HEK293 (cell line): ENCODE measurements at regions not wholly inside any gene's neighbourhood (a gene's known extent, or its start where the extent isn't known, plus 50 kb on each side); places are given as distances from the start of the nearest gene placed in this dataset.

Source experiments
- CTCF ChIA-PET: fragments of 350-600 bp; formaldehyde crosslinking; extraction: SDS; loops from one replicate; lab custom pipeline; 2021; ENCODE audit warnings: antibody characterized with exemption; lab: Yijun Ruan, JAX
- POLR2A ChIA-PET: fragments of 300-600 bp; formaldehyde crosslinking; extraction: SDS; loops from one replicate; lab custom pipeline; 2020; ENCODE audit warnings: antibody characterized with exemption, inconsistent platforms; lab: Yijun Ruan, JAX
- H3K27ac ChIP-seq: fragments of 200-500 bp; sonication (Bioruptor generic); 2 replicates; pipeline ENCODE4 v1.5.1; 2014; ENCODE audit warnings: low read depth, low read length, control low read depth, inconsistent platforms; ENCODE audit errors: extremely low read depth
- H3K36me3 ChIP-seq, 2 experiments: fragments of 200-500 bp in 1 of 2; sonication (Bioruptor generic) in 1 of 2; 1 replicate in 1 of 2; 2 replicates in 1 of 2; pipeline ENCODE4 v1.5.1; 2014 to 2017; ENCODE audit warnings: inconsistent platforms in 2 of 2, low read length in 2 of 2; ENCODE audit not compliant: control insufficient read depth in 2 of 2, insufficient read depth in 1 of 2
- H3K4me1 ChIP-seq: fragments of 200-500 bp; sonication (Bioruptor generic); 2 replicates; pipeline ENCODE4 v1.5.1; 2014; ENCODE audit warnings: mild to moderate bottlenecking, low read length, inconsistent platforms; ENCODE audit not compliant: control insufficient read depth, insufficient read depth
- H3K4me3 ChIP-seq: 2 replicates; pipeline ENCODE4 v1.5.1; 2011; ENCODE audit warnings: low read depth, mild to moderate bottlenecking, control low read depth, low read length, moderate library complexity
- H3K9me3 ChIP-seq: fragments of 200-500 bp; sonication (Bioruptor generic); 2 replicates; pipeline ENCODE4 v1.5.1; 2014; ENCODE audit warnings: low read depth, low read length, inconsistent platforms; ENCODE audit not compliant: control insufficient read depth, insufficient read depth
- GLI4 ChIP-seq: fragments of 450-650 bp; formaldehyde crosslinking; IDR thresholded peaks from 2 replicates; pipeline ENCODE4 v1.5.1; 2016; ENCODE audit warnings: missing biosample characterization, missing genetic modification characterization
- KLF17 ChIP-seq: fragments of 450-650 bp; formaldehyde crosslinking; IDR thresholded peaks from 2 replicates; pipeline ENCODE4 v1.5.1; 2016; ENCODE audit warnings: missing biosample characterization, missing genetic modification characterization
- PRDM10 ChIP-seq: fragments of 450-650 bp; formaldehyde crosslinking; IDR thresholded peaks from 2 replicates; pipeline ENCODE4 v1.5.1; 2016; ENCODE audit warnings: missing biosample characterization, missing genetic modification characterization
- PRDM6 ChIP-seq: fragments of 450-650 bp; formaldehyde crosslinking; IDR thresholded peaks from 2 replicates; pipeline ENCODE4 v1.5.1; 2017; ENCODE audit warnings: missing biosample characterization, missing genetic modification characterization
- SCRT2 ChIP-seq: fragments of 450-650 bp; formaldehyde crosslinking; IDR thresholded peaks from 2 replicates; pipeline ENCODE4 v1.5.1; 2016; ENCODE audit warnings: missing biosample characterization, missing genetic modification characterization
- ZBTB7A ChIP-seq: fragments of 450-650 bp; formaldehyde crosslinking; IDR thresholded peaks from 2 replicates; pipeline ENCODE4 v1.5.1; 2016; ENCODE audit warnings: low read depth, missing biosample characterization, missing genetic modification characterization
- ZBTB8A ChIP-seq: fragments of 450-650 bp; formaldehyde crosslinking; IDR thresholded peaks from 2 replicates; pipeline ENCODE4 v1.5.1; 2016; ENCODE audit warnings: missing biosample characterization, missing genetic modification characterization
- ZNF266 ChIP-seq: fragments of 450-650 bp; formaldehyde crosslinking; IDR thresholded peaks from 2 replicates; pipeline ENCODE4 v1.5.1; 2016; ENCODE audit warnings: missing biosample characterization, missing genetic modification characterization, low read depth
- ZNF280D ChIP-seq: fragments of 450-650 bp; formaldehyde crosslinking; IDR thresholded peaks from 2 replicates; pipeline ENCODE4 v1.5.1; 2016; ENCODE audit warnings: missing biosample characterization, missing genetic modification characterization
- ZNF302 ChIP-seq: fragments of 450-650 bp; formaldehyde crosslinking; IDR thresholded peaks from 2 replicates; pipeline ENCODE4 v1.5.1; 2016; ENCODE audit warnings: missing biosample characterization, missing genetic modification characterization, low read depth
- ZNF416 ChIP-seq: fragments of 450-650 bp; formaldehyde crosslinking; IDR thresholded peaks from 2 replicates; pipeline ENCODE4 v1.5.1; 2016; ENCODE audit warnings: missing biosample characterization, missing genetic modification characterization
- ZNF423 ChIP-seq: fragments of 450-650 bp; formaldehyde crosslinking; IDR thresholded peaks from 2 replicates; pipeline ENCODE4 v1.5.1; 2016; ENCODE audit warnings: missing biosample characterization, missing genetic modification characterization
- ZNF473 ChIP-seq: fragments of 450-650 bp; formaldehyde crosslinking; IDR thresholded peaks from 2 replicates; pipeline ENCODE4 v1.5.1; 2017; ENCODE audit warnings: missing biosample characterization, missing genetic modification characterization
- ZNF501 ChIP-seq: fragments of 450-650 bp; formaldehyde crosslinking; IDR thresholded peaks from 2 replicates; pipeline ENCODE4 v1.5.1; 2016; ENCODE audit warnings: missing biosample characterization, missing genetic modification characterization
- ZNF621 ChIP-seq: fragments of 450-650 bp; formaldehyde crosslinking; IDR thresholded peaks from 2 replicates; pipeline ENCODE4 v1.5.1; 2017; ENCODE audit warnings: missing biosample characterization, missing genetic modification characterization
- ZNF645 ChIP-seq: fragments of 450-650 bp; formaldehyde crosslinking; IDR thresholded peaks from 2 replicates; pipeline ENCODE4; 2016; ENCODE audit warnings: missing biosample characterization, missing genetic modification characterization
- ZNF704 ChIP-seq: fragments of 450-650 bp; formaldehyde crosslinking; IDR thresholded peaks from 2 replicates; pipeline ENCODE4 v1.5.1; 2016; ENCODE audit warnings: missing biosample characterization, missing genetic modification characterization
- ZNF76 ChIP-seq: fragments of 450-650 bp; formaldehyde crosslinking; IDR thresholded peaks from 2 replicates; pipeline ENCODE4; 2016; ENCODE audit warnings: low read depth, missing biosample characterization, missing genetic modification characterization, borderline replicate concordance
- ZNF785 ChIP-seq: fragments of 450-650 bp; formaldehyde crosslinking; IDR thresholded peaks from 2 replicates; pipeline ENCODE4 v1.5.1; 2016; ENCODE audit warnings: missing biosample characterization, missing genetic modification characterization
- ZNF843 ChIP-seq: fragments of 450-650 bp; formaldehyde crosslinking; IDR thresholded peaks from 2 replicates; pipeline ENCODE4 v1.5.1; 2016; ENCODE audit warnings: missing biosample characterization, missing genetic modification characterization
- ZSCAN18 ChIP-seq: fragments of 450-650 bp; formaldehyde crosslinking; IDR thresholded peaks from 2 replicates; pipeline ENCODE4 v1.5.1; 2016; ENCODE audit warnings: missing biosample characterization, missing genetic modification characterization

- Histone ChIP-seq H3K4me1 (no peaks in the 10 kb centered on the region), H3K4me3 (no peak overlapping the region), H3K27ac (no peak overlapping the region), H3K36me3 (no peaks in the 10 kb centered on the region), H3K9me3 (no peaks in the 10 kb centered on the region)
- no peak for TF ChIP-seq KLF17 (tag by site-specific recombination)
- TF ChIP-seq ZNF416 = no peak
- no peak for TF ChIP-seq SCRT2 (tag by site-specific recombination)
- no peak for TF ChIP-seq ZNF785
- TF ChIP-seq PRDM6 (tag by site-specific recombination) = no peak
- no peak for TF ChIP-seq ZSCAN18 (tag by site-specific recombination)
- no peak for TF ChIP-seq ZNF76 (tag by site-specific recombination)
- TF ChIP-seq ZNF843 (tag by site-specific recombination) = no peak
- TF ChIP-seq GLI4 (tag by site-specific recombination) = no peak
- TF ChIP-seq ZNF280D (tag by site-specific recombination) = no peak
- no peak for TF ChIP-seq PRDM10 (tag by site-specific recombination)
- TF ChIP-seq ZNF473 (tag by site-specific recombination) = no peak
- no peak for TF ChIP-seq ZBTB7A (tag by site-specific recombination)
- TF ChIP-seq ZNF423 = no peak
- ChIA-PET POLR2A (no interaction called here), CTCF (no interaction called here)
Measured at GRCh38 chr3:115388166-115388565, 235.1 kb upstream of the GAP43 start.

- no peaks in the 10 kb centered on the region for H3K9me3 ChIP-seq
- CTCF ChIA-PET = interaction anchor here (1.0 kb wide), 1 partner anchor 14 kb away, joined by 3 read pairs; no protein-coding TSS in a partner anchor
- no peaks in the 10 kb centered on the region for H3K4me1 ChIP-seq
- H3K36me3 ChIP-seq = no peaks in the 10 kb centered on the region
- H3K4me3 ChIP-seq = no peak overlapping the region
- POLR2A ChIA-PET = no interaction called here
- no peak overlapping the region for H3K27ac ChIP-seq
- no peak for TF ChIP-seq ZNF645 (tag by site-specific recombination)
- TF ChIP-seq ZNF704 (tag by site-specific recombination) = no peak
- no peak for TF ChIP-seq ZNF621 (tag by site-specific recombination)
- no peak for TF ChIP-seq ZNF501 (tag by site-specific recombination)
- no peak for TF ChIP-seq ZBTB8A (tag by site-specific recombination)
- TF ChIP-seq ZNF266 (tag by site-specific recombination) = no peak
- no peak for TF ChIP-seq ZNF302 (tag by site-specific recombination)
Measured at GRCh38 chr3:115388811-115389210, 234.5 kb upstream of the GAP43 start.
